RPMI7951 (cell line): ENCODE measurements at regions not wholly inside any gene's neighbourhood (a gene's known extent, or its start where the extent isn't known, plus 50 kb on each side); places are given as distances from the start of the nearest gene placed in this dataset.

Experiments
- DNase-seq: peaks from one replicate; pipeline ENCODE4 v3.0.0-alpha.2; 2012; ENCODE audit warnings: low read depth

- DNase-seq: no peak
Observed at GRCh38 chr14:104274806-104275205, 136.4 kb downstream of the KIF26A start.

- DNase-seq: peak; percentile 3
Observed at GRCh38 chr14:104277416-104278213, 139.2 kb downstream of the KIF26A start.

- DNase-seq: no peak
Observed at GRCh38 chr14:104278214-104278534, 139.8 kb downstream of the KIF26A start.

- no peak for DNase-seq
Observed at GRCh38 chr14:104280085-104280901, 141.9 kb downstream of the KIF26A start.

GRCh38 chr14:104280902-104281767 lies 142.7 kb downstream of the KIF26A start:
- DNase-seq: no peak

GRCh38 chr14:104281768-104282301 lies 143.4 kb downstream of the KIF26A start:
- DNase-seq: no peak

- DNase-seq: no peak
Observed at GRCh38 chr14:104282332-104283196, 144.2 kb downstream of the KIF26A start.

GRCh38 chr14:104283197-104284106 lies 145.1 kb downstream of the KIF26A start:
- no peak for DNase-seq

GRCh38 chr14:104284107-104284592 lies 145.8 kb downstream of the KIF26A start:
- DNase-seq: no peak

GRCh38 chr14:104284636-104285507 lies 146.5 kb downstream of the KIF26A start:
- DNase-seq: no peak

GRCh38 chr14:104285508-104285840 lies 147.1 kb downstream of the KIF26A start:
- no peak for DNase-seq

- no peak for DNase-seq
Observed at GRCh38 chr14:104286086-104286485, 147.7 kb downstream of the KIF26A start.

GRCh38 chr14:104286496-104286895 lies 148.1 kb downstream of the KIF26A start:
- DNase-seq: no peak

GRCh38 chr14:104287301-104288009 lies 149.1 kb downstream of the KIF26A start:
- no peak for DNase-seq

- DNase-seq: no peak
Observed at GRCh38 chr14:104288272-104288671, 149.9 kb downstream of the KIF26A start.

- DNase-seq: no peak
Observed at GRCh38 chr14:104289507-104289906, 151.1 kb downstream of the KIF26A start.

GRCh38 chr14:104290058-104290667 lies 151.8 kb downstream of the KIF26A start:
- no peak for DNase-seq

- no peak for DNase-seq
Observed at GRCh38 chr14:104290756-104291122, 152.4 kb downstream of the KIF26A start.
